HEK293T (cell line): ENCODE measurements at regions not wholly inside any gene's neighbourhood (a gene's known extent, or its start where the extent isn't known, plus 50 kb on each side); places are given as distances from the start of the nearest gene placed in this dataset.

Experiments
- BHLHE40 ChIP-seq: fragments of 450-650 bp; IDR thresholded peaks from 2 replicates; pipeline ENCODE4 v1.6.1; 2016; ENCODE audit warnings: mild to moderate bottlenecking, moderate library complexity, borderline replicate concordance
- ELF4 ChIP-seq: fragments of 450-650 bp; IDR thresholded peaks from 2 replicates; pipeline ENCODE4 v1.6.1; 2017; ENCODE audit warnings: antibody characterized with exemption
- FOXA1 ChIP-seq: fragments of 450-650 bp; IDR thresholded peaks from 2 replicates; pipeline ENCODE4 v1.6.1; 2016; ENCODE audit warnings: mild to moderate bottlenecking
- FOXK2 ChIP-seq: fragments of 450-650 bp; IDR thresholded peaks from 2 replicates; pipeline ENCODE4 v1.6.1; 2016; ENCODE audit warnings: mild to moderate bottlenecking
- LEF1 ChIP-seq: fragments of 450-650 bp; IDR thresholded peaks from 2 replicates; pipeline ENCODE4 v1.6.1; 2017; ENCODE audit warnings: mild to moderate bottlenecking, borderline replicate concordance
- SUZ12 ChIP-seq: fragments of 450-650 bp; IDR thresholded peaks from 2 replicates; pipeline ENCODE4 v1.6.1; 2016; ENCODE audit warnings: mild to moderate bottlenecking

GRCh38 chr2:53353135-53354114 is 414.2 kb upstream of the CHAC2 start:
- TF ChIP-seq FOXA1 (no peak), LEF1 (no peak), ELF4 (no peak), FOXK2 (no peak), SUZ12 (no peak), BHLHE40 (no peak)
